ENCODE measurements at regions not wholly inside any gene's neighbourhood (a gene's known extent, or its start where the extent isn't known, plus 50 kb on each side); places are given as distances from the start of the nearest gene placed in this dataset.

- TF ChIP-seq CTCF (IDR thresholded peaks at IDR 0.05), result no peak
- peak in 1 of 2 donors; percentile 42 for TF ChIP-seq EP300 (IDR thresholded peaks at IDR 0.05)
Observed at GRCh38 chr2:120881981-120882788, 146.5 kb downstream of the GLI2 start.
